Activated CD4-positive, alpha-beta T cell treated with anti-CD3 and anti-CD28 coated beads, Interleukin-2, Interleukin-6, amounts not matched to agents 100 ng/mL and 50 ng/mL, durations not matched to agents 16 hours and 8 hours (primary cell): ENCODE measurements at regions not wholly inside any gene's neighbourhood (a gene's known extent, or its start where the extent isn't known, plus 50 kb on each side); places are given as distances from the start of the nearest gene placed in this dataset.

Source experiments
- DNase-seq: peaks from one replicate; pipeline ENCODE4 v3.0.0-alpha.2; 2020

GRCh38 chr13:106997696-106998095 is 429.8 kb upstream of the ARGLU1 start:
- no peak for DNase-seq

GRCh38 chr13:106996867-106997618 is 429.1 kb upstream of the ARGLU1 start:
- no peak for DNase-seq

GRCh38 chr13:106990594-106990993 is 422.7 kb upstream of the ARGLU1 start:
- DNase-seq = no peak

GRCh38 chr13:106989876-106990275 is 421.9 kb upstream of the ARGLU1 start:
- DNase-seq = no peak

- no peak for DNase-seq
Measured at GRCh38 chr13:106987427-106987785, 419.5 kb upstream of the ARGLU1 start.

- no peak for DNase-seq
Measured at GRCh38 chr13:106986687-106987426, 418.9 kb upstream of the ARGLU1 start.

- DNase-seq = no peak
Measured at GRCh38 chr13:106986033-106986484, 418.1 kb upstream of the ARGLU1 start.

- no peak for DNase-seq
Measured at GRCh38 chr13:106985481-106985880, 417.5 kb upstream of the ARGLU1 start.

GRCh38 chr13:106981051-106981450 is 413.1 kb upstream of the ARGLU1 start:
- no peak for DNase-seq

GRCh38 chr13:106967391-106967790 is 399.5 kb upstream of the ARGLU1 start:
- DNase-seq = no peak

- no peak for DNase-seq
Measured at GRCh38 chr13:106963151-106963550, 395.2 kb upstream of the ARGLU1 start.

- no peak for DNase-seq
Measured at GRCh38 chr13:106961651-106962050, 393.7 kb upstream of the ARGLU1 start.

- DNase-seq = no peak
Measured at GRCh38 chr13:106961216-106961615, 393.3 kb upstream of the ARGLU1 start.

- no peak for DNase-seq
Measured at GRCh38 chr13:106958621-106959048, 390.7 kb upstream of the ARGLU1 start.

- DNase-seq = no peak
Measured at GRCh38 chr13:106942563-106942962, 374.6 kb upstream of the ARGLU1 start.

- DNase-seq = no peak
Measured at GRCh38 chr13:106941779-106942178, 373.8 kb upstream of the ARGLU1 start.

- no peak for DNase-seq
Measured at GRCh38 chr13:106927421-106927820, 359.5 kb upstream of the ARGLU1 start.

- DNase-seq = no peak
Measured at GRCh38 chr13:106922384-106922783, 354.4 kb upstream of the ARGLU1 start.

- no peak for DNase-seq
Measured at GRCh38 chr13:106919638-106920037, 351.7 kb upstream of the ARGLU1 start.

- DNase-seq = no peak
Measured at GRCh38 chr13:106919133-106919532, 351.2 kb upstream of the ARGLU1 start.

- no peak for DNase-seq
Measured at GRCh38 chr13:106918557-106918860, 350.6 kb upstream of the ARGLU1 start.

- DNase-seq = peak; percentile 77
Measured at GRCh38 chr13:106917673-106918556, 350.0 kb upstream of the ARGLU1 start.

GRCh38 chr13:106917024-106917571 is 349.2 kb upstream of the ARGLU1 start:
- DNase-seq = no peak
